Endothelial cell of hepatic sinusoid (primary cell): ENCODE measurements at regions not wholly inside any gene's neighbourhood (a gene's known extent, or its start where the extent isn't known, plus 50 kb on each side); places are given as distances from the start of the nearest gene placed in this dataset.
"Not testable (repeated sequence)": the region's sequence is repeated elsewhere in the genome, so short reads cannot be mapped to it uniquely, and the experiment has no call there.

Experiments used
- in situ Hi-C: cut with HindIII; loops from 2 replicates; pipeline ENCODE4 v1.10.0; 2017; ENCODE audit warnings: low sequenced_read_pairs

DNA sequence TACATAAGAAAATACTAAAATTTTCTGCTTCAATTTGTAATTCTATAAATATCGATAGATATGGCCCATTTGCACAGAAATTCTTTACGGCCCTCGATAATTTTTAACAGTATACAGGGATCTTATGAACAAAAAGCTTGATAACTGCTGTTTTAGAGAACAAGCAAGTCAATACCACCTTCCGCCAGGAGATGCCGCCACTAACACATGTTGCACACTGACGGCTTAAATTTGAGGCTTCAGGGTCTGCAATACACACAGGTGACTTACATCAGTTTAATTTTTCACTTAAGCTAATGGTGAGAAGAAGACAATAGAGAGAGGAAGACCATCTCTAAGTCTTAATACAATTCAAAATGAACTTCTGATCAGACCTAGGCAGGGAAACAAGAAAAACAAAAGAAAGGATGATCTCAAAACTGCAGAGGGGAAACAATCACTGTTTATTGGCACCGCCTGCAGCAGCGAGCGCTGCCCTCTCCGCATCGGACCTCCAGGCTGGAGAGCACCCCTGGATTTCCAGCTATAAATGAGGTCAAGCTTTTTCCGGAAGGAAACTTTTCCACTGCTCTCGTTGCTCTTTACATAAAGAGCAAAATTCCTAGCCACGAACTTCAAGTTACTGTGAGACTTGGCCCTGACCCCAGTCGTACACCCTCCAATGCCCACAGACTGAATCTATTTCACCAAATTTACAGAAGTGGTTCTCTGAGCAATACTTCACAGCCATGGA lies 53.9 kb downstream of the OTOR start:
- in situ Hi-C loops: no loop called here

- in situ Hi-C loops: no loop called here
Measured at GRCh38 chr20:16802652-16802935, 54.4 kb downstream of the OTOR start.

DNA sequence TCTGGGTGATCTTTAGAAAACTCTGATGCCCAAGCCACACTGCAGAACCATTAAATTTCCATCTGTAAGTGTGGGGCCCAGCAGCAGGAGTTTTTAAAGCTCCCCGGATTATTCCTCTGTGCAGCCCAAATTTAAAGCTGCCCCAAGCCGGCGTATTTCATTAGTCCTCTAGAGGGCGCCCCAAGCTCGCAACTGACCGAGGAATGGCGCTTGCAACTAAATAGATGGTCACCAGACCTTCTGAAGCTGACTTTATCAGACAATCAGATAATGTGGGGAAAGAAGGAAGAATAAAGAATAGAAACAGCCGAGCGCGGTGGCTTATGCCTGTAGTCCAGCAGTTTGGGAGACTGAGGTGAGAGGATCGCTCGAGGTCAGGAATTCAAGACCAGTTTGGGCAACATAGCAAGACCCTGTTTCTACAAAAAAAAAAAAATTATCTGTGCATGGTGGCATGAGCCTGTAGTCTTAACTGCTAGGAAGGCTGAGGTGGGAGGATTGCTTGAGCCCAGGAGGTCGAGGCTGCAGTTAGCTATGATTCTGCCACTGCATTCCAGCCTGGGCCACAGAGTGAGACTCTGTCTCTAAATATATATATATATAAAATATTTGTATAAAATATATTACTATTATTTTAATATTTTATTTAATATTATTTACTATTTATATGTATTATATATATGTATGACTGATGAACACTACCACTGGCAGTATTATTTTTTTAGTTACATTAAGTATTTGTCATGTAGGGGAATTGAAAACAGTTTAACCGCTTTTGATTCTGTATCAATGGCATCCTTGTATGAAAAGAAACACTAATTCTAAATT lies 56.0 kb downstream of the OTOR start:
- in situ Hi-C loops: no loop called here

GRCh38 chr20:16804793-16805187 lies 56.6 kb downstream of the OTOR start:
- in situ Hi-C loops: no loop called here

GRCh38 chr20:16806061-16806460 lies 57.9 kb downstream of the OTOR start:
- in situ Hi-C loops: no loop called here

DNA sequence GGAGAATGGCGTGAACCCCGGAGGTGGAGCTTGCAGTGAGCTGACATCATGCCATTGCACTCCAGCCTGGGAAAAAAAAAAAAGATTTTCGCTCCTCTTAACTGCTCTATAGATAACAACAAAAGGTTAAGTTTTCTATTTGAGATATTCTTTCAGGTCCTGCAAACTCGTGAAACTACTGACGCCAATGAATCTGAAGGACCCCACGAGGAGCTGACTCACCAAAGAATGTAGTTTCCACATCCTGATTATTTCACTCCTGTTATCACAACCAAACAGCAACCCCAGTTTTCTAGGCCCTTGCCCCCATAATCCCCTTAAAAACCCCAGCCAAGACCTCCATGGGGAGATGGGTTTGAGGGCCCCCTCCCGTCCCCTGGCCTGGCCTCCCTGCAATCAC lies 58.7 kb downstream of the OTOR start:
- in situ Hi-C loops: no loop called here

DNA sequence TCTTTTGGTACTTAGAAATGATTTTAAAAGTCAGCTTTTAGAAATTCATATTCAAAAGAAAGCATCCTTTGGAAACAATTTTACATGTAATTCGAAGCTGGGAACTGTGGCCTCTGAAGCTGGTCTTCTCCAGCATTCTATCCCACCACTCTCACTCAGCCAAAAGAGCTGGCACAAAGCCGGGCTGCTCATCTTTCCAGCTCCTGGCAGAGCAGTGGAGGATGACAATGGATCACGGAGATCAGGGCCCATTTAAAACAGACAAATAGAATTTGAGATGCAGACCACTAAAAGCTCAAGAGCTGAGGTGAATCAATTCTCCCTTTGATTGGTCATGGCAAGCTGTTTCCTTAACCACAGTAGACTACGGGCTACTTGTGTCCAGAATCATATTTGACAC lies 60.6 kb downstream of the OTOR start:
- in situ Hi-C loops: no loop called here

DNA sequence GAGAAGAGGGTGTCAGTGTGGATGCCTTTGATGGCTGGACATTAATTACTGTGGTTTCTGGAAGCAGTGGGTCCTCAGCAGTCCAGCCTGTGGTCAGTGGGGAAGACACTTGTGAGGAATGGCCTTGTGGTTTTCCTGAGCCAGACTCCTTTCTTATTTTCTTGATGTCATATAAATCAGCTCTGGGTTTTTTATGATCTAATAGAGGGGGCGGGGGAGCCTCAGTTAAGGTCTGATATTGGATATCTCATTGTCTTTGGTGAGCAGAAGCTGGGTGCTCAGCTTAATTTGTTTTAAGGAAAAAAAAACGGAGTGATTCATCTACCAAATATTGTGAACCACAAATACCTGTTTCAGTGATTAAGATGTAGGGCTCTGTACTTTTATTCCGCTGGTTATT lies 62.1 kb downstream of the OTOR start:
- in situ Hi-C loops: no loop called here

GRCh38 chr20:16816192-16816591 lies 68.0 kb downstream of the OTOR start:
- in situ Hi-C loops: no loop called here

GRCh38 chr20:16819483-16819882 lies 71.3 kb downstream of the OTOR start:
- in situ Hi-C loops: no loop called here

- in situ Hi-C loops: loop anchor here (5.0 kb wide), 1 partner anchor 611 kb away; no protein-coding TSS in a partner anchor
Measured at GRCh38 chr20:16821211-16822089, 73.3 kb downstream of the OTOR start.

DNA sequence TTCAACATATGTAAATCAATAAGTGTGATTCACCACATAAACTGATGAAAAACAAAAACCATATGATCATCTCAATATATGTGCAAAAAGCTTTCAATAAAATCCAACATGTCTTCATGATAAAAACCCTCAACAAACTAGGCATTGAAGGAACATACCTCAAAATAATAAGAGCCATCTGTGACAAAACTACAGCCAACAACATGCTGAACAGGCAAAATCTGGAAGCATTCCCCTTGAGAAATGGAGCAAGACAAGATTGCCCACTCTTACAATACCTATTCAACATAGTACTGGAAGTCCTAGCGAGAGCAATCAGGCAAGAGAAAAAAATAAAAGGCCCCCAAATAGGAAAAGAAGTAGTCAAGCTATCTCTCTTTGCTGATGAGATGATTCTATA lies 76.5 kb downstream of the OTOR start:
- in situ Hi-C loops: loop anchor here (5.0 kb wide), 1 partner anchor 608 kb away; no protein-coding TSS in a partner anchor

DNA sequence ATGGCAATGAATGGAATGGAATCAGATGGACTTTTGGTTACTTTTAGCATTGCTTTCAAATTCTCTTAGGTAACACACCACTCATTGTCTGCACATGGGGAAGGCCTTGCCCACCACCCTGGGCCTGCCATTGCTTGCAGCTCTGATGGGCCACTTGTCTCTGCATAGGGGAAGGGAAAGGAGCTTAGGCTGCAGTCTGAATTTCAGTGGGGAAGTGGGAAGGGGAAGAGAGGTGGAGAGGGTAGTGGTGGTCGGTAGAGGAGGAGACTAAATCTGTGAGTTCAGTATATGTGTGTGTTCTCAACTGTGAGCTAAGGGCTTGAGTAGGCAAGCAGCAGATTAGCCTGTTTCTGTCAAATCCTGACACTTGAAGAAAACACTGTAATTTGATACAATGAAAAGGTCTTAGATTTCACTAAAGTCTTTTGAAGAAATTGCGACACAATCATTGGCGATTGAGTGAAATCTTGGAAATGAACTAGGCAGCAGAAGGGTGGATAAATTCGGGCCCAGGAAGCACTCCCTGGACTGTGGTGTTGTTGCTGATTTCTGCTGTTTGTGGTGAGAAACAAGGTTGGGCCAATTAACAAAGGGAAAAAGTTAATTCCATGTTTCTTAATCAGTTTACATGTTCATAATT lies 80.6 kb downstream of the OTOR start:
- in situ Hi-C loops: no loop called here

DNA sequence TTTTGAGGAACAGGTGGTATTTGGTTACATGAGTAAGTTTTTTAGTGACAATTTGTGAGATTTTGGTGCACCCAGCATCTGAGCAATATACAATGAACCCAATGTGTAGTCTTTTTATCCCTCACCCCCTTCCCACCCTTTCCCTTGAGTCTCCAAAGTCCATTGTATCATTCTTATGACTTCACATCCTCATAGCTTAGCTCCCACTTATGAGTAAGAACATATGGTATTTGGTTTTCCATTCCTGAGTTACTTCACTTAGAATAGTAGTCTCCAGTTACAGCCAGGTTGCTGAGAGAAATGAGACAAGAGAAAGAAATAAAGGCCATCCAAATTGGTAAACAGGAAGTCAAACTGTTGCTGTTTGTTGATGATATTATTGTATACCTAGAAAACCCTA lies 87.5 kb downstream of the OTOR start:
- in situ Hi-C loops: not testable (repeated sequence)

DNA sequence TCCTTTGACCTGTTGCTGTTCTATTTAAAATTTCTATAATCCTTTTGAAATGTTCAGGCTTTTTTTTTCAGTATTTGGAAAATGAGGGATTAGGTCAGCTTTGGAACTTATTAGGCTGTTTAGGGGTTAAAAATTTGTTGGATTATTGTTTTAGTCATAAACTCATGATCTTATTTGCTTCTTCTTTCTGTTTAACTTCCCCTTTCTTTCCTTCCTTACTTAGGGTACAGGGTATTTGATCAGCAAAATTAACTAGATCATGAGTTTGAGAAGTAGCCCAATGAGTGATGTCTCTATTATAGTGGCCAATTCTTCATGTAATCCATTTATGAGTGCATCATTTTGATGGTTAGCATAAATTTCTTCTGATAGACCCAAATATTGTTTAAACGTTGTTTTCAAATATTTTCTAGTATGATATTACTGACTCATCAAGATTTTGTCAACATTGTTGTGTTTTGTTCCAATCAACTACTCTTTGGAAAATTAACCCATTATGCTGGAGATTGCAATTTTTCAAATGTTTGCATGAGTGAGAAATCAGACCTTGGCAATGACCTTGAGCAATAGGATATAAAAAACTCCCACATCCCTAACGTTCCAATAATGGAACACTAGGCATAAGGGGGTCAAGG lies 94.4 kb downstream of the OTOR start:
- in situ Hi-C loops: no loop called here

- in situ Hi-C loops: no loop called here
Measured at GRCh38 chr20:16844406-16844805, 96.2 kb downstream of the OTOR start.

- in situ Hi-C loops: no loop called here
Measured at GRCh38 chr20:16846006-16846405, 97.8 kb downstream of the OTOR start.

DNA sequence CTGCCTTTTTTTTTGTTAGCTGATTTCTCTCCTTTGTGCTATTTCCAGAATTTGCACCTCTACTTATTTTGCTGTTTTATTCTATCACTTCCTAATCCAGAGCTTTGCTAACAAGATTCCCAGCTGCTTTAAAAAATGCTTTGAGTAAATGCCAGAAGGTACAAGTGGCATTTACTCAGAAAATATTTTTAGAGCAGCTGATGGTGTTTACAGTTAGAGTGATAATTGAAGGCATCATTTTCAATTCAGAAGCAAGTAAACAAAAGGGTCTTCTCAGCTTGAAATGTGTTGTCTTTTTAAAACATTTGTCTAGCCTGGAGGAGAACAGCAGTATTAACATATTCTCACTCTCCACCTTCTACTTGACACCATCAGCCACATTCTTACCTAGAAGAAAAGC lies 99.9 kb downstream of the OTOR start:
- in situ Hi-C loops: no loop called here

GRCh38 chr20:16848526-16848925 lies 100.4 kb downstream of the OTOR start:
- in situ Hi-C loops: no loop called here

DNA sequence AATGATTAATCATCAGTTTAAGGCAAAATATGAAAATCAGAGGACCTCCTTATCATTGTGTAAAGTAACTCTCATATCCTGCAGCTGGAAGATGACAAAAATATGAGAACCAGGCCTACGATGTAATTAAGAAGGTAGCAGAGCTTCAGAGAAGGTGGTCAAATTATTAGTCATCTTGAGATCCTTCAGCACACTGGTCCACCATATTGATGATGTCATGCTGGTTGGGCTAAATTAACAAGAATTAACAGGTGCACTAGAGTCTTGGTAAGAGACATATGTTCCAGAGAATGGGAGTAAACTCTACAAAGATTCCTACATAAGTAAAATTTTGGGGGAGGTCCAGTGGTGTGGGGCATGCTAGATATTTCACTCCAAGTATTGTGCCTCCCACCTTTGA lies 112.8 kb downstream of the OTOR start:
- in situ Hi-C loops: no loop called here

GRCh38 chr20:16861708-16862107 lies 113.5 kb downstream of the OTOR start:
- in situ Hi-C loops: no loop called here
